Naive thymus-derived CD4-positive, alpha-beta T cell (primary cell): ENCODE measurements at regions not wholly inside any gene's neighbourhood (a gene's known extent, or its start where the extent isn't known, plus 50 kb on each side); places are given as distances from the start of the nearest gene placed in this dataset.

Experiments used
- ATAC-seq: fragments of 150-1000 bp; cut with Tn5 transposase; 2 replicates; pipeline ENCODE4 v1.10.0; 2021; ENCODE audit warnings: mild to moderate bottlenecking, moderate library complexity
- CTCF ChIA-PET: fragments of 350-600 bp; sonication (Branson Sonifier 250); formaldehyde crosslinking; loops from one replicate; lab custom pipeline; 2021; ENCODE audit warnings: antibody characterized with exemption; lab: Charles Lee
- POLR2A ChIA-PET: fragments of 350-600 bp; sonication (Branson Sonifier 250); formaldehyde crosslinking; loops from one replicate; lab custom pipeline; 2021; ENCODE audit warnings: antibody characterized with exemption, inconsistent platforms; lab: Charles Lee
- DNase-seq, 9 donors: peaks; one replicate each; pipeline versions ENCODE4 v3.0.0 to v3.0.0-alpha.2; 2020 to 2022; ENCODE audit warnings: mixed read lengths in 1 of 9
- H3K27ac ChIP-seq: one replicate; pipeline ENCODE4 v1.7.0; 2013; ENCODE audit warnings: mild to moderate bottlenecking, low read depth, low read length, moderate library complexity
- H3K27me3 ChIP-seq, 2 donors: one replicate each; pipeline ENCODE4 v1.7.0; 2013; ENCODE audit warnings: low read length in 2 of 2, mild to moderate bottlenecking in 2 of 2, moderate library complexity in 2 of 2; ENCODE audit not compliant: control insufficient read depth in 2 of 2, insufficient read depth in 2 of 2
- H3K36me3 ChIP-seq, 3 experiments: 1 replicate in 2 of 3; 2 replicates in 1 of 3; pipeline ENCODE4 v1.7.0; 2013; ENCODE audit warnings: low read length in 3 of 3, mild to moderate bottlenecking in 3 of 3, moderate library complexity in 1 of 3; ENCODE audit not compliant: insufficient read depth in 3 of 3, control insufficient read depth in 2 of 3
- H3K4me1 ChIP-seq, 2 donors: one replicate each; pipeline ENCODE4 v1.7.0; 2013; ENCODE audit warnings: low read length in 2 of 2, mild to moderate bottlenecking in 2 of 2, moderate library complexity in 1 of 2; ENCODE audit not compliant: control insufficient read depth in 2 of 2, insufficient read depth in 2 of 2
- H3K4me3 ChIP-seq: 2 replicates; pipeline ENCODE4 v1.7.0; 2013; ENCODE audit warnings: mild to moderate bottlenecking, low read length
- H3K9me3 ChIP-seq, 3 experiments: 1 replicate in 2 of 3; 2 replicates in 1 of 3; pipeline ENCODE4 v1.7.0; 2013; ENCODE audit warnings: low read length in 3 of 3; ENCODE audit not compliant: control insufficient read depth in 2 of 3
- H3K27ac Mint-ChIP-seq, 9 donors: one replicate each; pipeline ENCODE4 v1.8.0; 2020 to 2022; ENCODE audit warnings: mixed read lengths in 9 of 9, mild to moderate bottlenecking in 8 of 9, moderate library complexity in 5 of 9, inconsistent platforms in 2 of 9
- H3K27me3 Mint-ChIP-seq, 5 donors: one replicate each; pipeline ENCODE4 v1.8.0; 2021 to 2022; ENCODE audit warnings: mixed read lengths in 5 of 5, mild to moderate bottlenecking in 1 of 5
- H3K36me3 Mint-ChIP-seq, 5 donors: one replicate each; pipeline ENCODE4 v1.8.0; 2020 to 2022; ENCODE audit warnings: mixed read lengths in 5 of 5, mild to moderate bottlenecking in 3 of 5, inconsistent platforms in 1 of 5
- H3K4me1 Mint-ChIP-seq, 7 donors: one replicate each; pipeline ENCODE4 v1.8.0; 2020 to 2022; ENCODE audit warnings: mixed read lengths in 7 of 7, mild to moderate bottlenecking in 3 of 7, inconsistent platforms in 1 of 7
- H3K4me3 Mint-ChIP-seq, 10 donors: one replicate each; pipeline ENCODE4 v1.8.0; 2020 to 2022; ENCODE audit warnings: mild to moderate bottlenecking in 10 of 10, mixed read lengths in 10 of 10, moderate library complexity in 6 of 10, inconsistent platforms in 2 of 10
- H3K9me3 Mint-ChIP-seq, 11 donors: one replicate each; pipeline ENCODE4 v1.8.0; 2020 to 2022; ENCODE audit warnings: mixed read lengths in 11 of 11, mild to moderate bottlenecking in 4 of 11, inconsistent platforms in 1 of 11, moderate library complexity in 1 of 11
- intact Hi-C, 2 donors: fragments of 100-400 bp; cut with micrococcal nuclease; formaldehyde crosslinking; loops; one replicate each; pipeline ENCODE4 v1.15.1; 2023

GRCh38 chr15:50837256-50837770 lies 71.2 kb upstream of the AP4E1 start:
- H3K4me3 ChIP-seq, result no peak overlapping the region
- no peaks in the 10 kb centered on the region for H3K27me3 ChIP-seq
- CTCF ChIA-PET, result no interaction called here
- H3K4me1 ChIP-seq, result no peaks in the 10 kb centered on the region
- H3K27ac ChIP-seq, result no peak overlapping the region
- POLR2A ChIA-PET, result no interaction called here
- intact Hi-C loops, result no loop called here
- no peak for ATAC-seq
- H3K9me3 ChIP-seq, result no peaks in the 10 kb centered on the region
- peaks cover 0 to 6% (median 5%) of the 10 kb centered on the region in 5 donors for H3K27me3 Mint-ChIP-seq
- no peaks in the 10 kb centered on the region for H3K36me3 Mint-ChIP-seq
- H3K4me3 Mint-ChIP-seq, result no peak overlapping the region
- no peaks in the 10 kb centered on the region for H3K9me3 Mint-ChIP-seq
- DNase-seq, result no peak
- H3K4me1 Mint-ChIP-seq, result no peaks in the 10 kb centered on the region
- H3K27ac Mint-ChIP-seq, result no peak overlapping the region
- no peaks in the 10 kb centered on the region for H3K36me3 ChIP-seq

GRCh38 chr15:50830477-50831354 lies 65.2 kb upstream of the SPPL2A start:
- H3K27me3 Mint-ChIP-seq, result peaks cover 0 to 7% (median 5%) of the 10 kb centered on the region in 5 donors
- ChIA-PET CTCF (no interaction called here), POLR2A (no interaction called here)
- Histone ChIP-seq H3K4me1 (no peaks in the 10 kb centered on the region), H3K27ac (no peak overlapping the region), H3K9me3 (no peaks in the 10 kb centered on the region), H3K4me3 (no peak overlapping the region), H3K36me3 (no peaks in the 10 kb centered on the region), H3K27me3 (no peaks in the 10 kb centered on the region)
- H3K9me3 Mint-ChIP-seq, result no peaks in the 10 kb centered on the region
- H3K36me3 Mint-ChIP-seq, result no peaks in the 10 kb centered on the region
- intact Hi-C loops, result no loop called here
- ATAC-seq, result no peak
- no peak for DNase-seq
- no peaks in the 10 kb centered on the region for H3K4me1 Mint-ChIP-seq
- no peak overlapping the region for H3K4me3 Mint-ChIP-seq
- H3K27ac Mint-ChIP-seq, result no peak overlapping the region

GRCh38 chr15:50828610-50829206 lies 63.2 kb upstream of the SPPL2A start:
- peaks cover 0 to 15% (median 5%) of the 10 kb centered on the region in 5 donors for H3K27me3 Mint-ChIP-seq
- ATAC-seq, result no peak
- H3K27ac Mint-ChIP-seq, result no peak overlapping the region
- POLR2A ChIA-PET, result no interaction called here
- no peaks in the 10 kb centered on the region for H3K9me3 Mint-ChIP-seq
- H3K4me1 Mint-ChIP-seq, result no peaks in the 10 kb centered on the region
- Histone ChIP-seq H3K4me3 (no peak overlapping the region), H3K4me1 (no peaks in the 10 kb centered on the region), H3K36me3 (no peaks in the 10 kb centered on the region), H3K27ac (no peak overlapping the region), H3K27me3 (no peaks in the 10 kb centered on the region), H3K9me3 (no peaks in the 10 kb centered on the region)
- intact Hi-C loops, result no loop called here
- no peak overlapping the region for H3K4me3 Mint-ChIP-seq
- no peak for DNase-seq
- no peaks in the 10 kb centered on the region for H3K36me3 Mint-ChIP-seq
- CTCF ChIA-PET, result no interaction called here

GRCh38 chr15:50825946-50826345 lies 60.4 kb upstream of the SPPL2A start:
- Histone ChIP-seq H3K27me3 (no peaks in the 10 kb centered on the region), H3K36me3 (no peaks in the 10 kb centered on the region), H3K4me3 (no peak overlapping the region), H3K4me1 (no peaks in the 10 kb centered on the region), H3K27ac (no peak overlapping the region), H3K9me3 (no peaks in the 10 kb centered on the region)
- no peak for ATAC-seq
- no peak for DNase-seq
- Mint-ChIP-seq H3K27me3 (peaks cover 0 to 31% (median 1%) of the 10 kb centered on the region in 5 donors), H3K4me3 (no peak overlapping the region), H3K36me3 (no peaks in the 10 kb centered on the region), H3K9me3 (no peaks in the 10 kb centered on the region), H3K4me1 (no peaks in the 10 kb centered on the region), H3K27ac (no peak overlapping the region)
- ChIA-PET POLR2A (no interaction called here), CTCF (no interaction called here)
- intact Hi-C loops, result no loop called here

GRCh38 chr15:50824514-50824913 lies 59.0 kb upstream of the SPPL2A start:
- no peak overlapping the region for H3K4me3 ChIP-seq
- H3K36me3 ChIP-seq, result no peaks in the 10 kb centered on the region
- H3K9me3 Mint-ChIP-seq, result no peaks in the 10 kb centered on the region
- ChIA-PET POLR2A (no interaction called here), CTCF (no interaction called here)
- ATAC-seq, result no peak
- H3K36me3 Mint-ChIP-seq, result no peaks in the 10 kb centered on the region
- H3K27me3 ChIP-seq, result no peaks in the 10 kb centered on the region
- intact Hi-C loops, result no loop called here
- no peaks in the 10 kb centered on the region for H3K4me1 ChIP-seq
- no peak overlapping the region for H3K27ac ChIP-seq
- DNase-seq, result no peak
- no peak overlapping the region for H3K27ac Mint-ChIP-seq
- H3K4me1 Mint-ChIP-seq, result no peaks in the 10 kb centered on the region
- H3K9me3 ChIP-seq, result no peaks in the 10 kb centered on the region
- H3K4me3 Mint-ChIP-seq, result no peak overlapping the region
- H3K27me3 Mint-ChIP-seq, result peaks cover 0 to 33% (median 0%) of the 10 kb centered on the region in 5 donors

- DNase-seq (no peak), ATAC-seq (no peak)
- ChIA-PET POLR2A (no interaction called here), CTCF (interaction anchor here (0.6 kb wide), 1 partner anchor 8 kb away, joined by 3 read pairs; no protein-coding TSS in a partner anchor)
- Mint-ChIP-seq H3K4me3 (no peak overlapping the region), H3K9me3 (no peaks in the 10 kb centered on the region), H3K4me1 (no peaks in the 10 kb centered on the region), H3K27me3 (peaks cover 0 to 39% (median 4%) of the 10 kb centered on the region in 5 donors), H3K27ac (no peak overlapping the region), H3K36me3 (no peaks in the 10 kb centered on the region)
- no peaks in the 10 kb centered on the region for H3K9me3 ChIP-seq
- H3K4me3 ChIP-seq, result no peak overlapping the region
- intact Hi-C loops, result no loop called here
- H3K36me3 ChIP-seq, result no peaks in the 10 kb centered on the region
- no peak overlapping the region for H3K27ac ChIP-seq
- H3K4me1 ChIP-seq, result no peaks in the 10 kb centered on the region
- H3K27me3 ChIP-seq, result no peaks in the 10 kb centered on the region
Measured at GRCh38 chr15:50823281-50823680, 57.8 kb upstream of the SPPL2A start.
